Fibroblast of skin of left biceps (primary cell): ENCODE measurements at regions not wholly inside any gene's neighbourhood (a gene's known extent, or its start where the extent isn't known, plus 50 kb on each side); places are given as distances from the start of the nearest gene placed in this dataset.
"Not testable (repeated sequence)": the region's sequence is repeated elsewhere in the genome, so short reads cannot be mapped to it uniquely, and the experiment has no call there.

Experiments
- DNase-seq, 2 experiments: peaks; one replicate each; pipeline ENCODE4 v3.0.0-alpha.2; 2013; ENCODE audit warnings: low read depth in 2 of 2

DNA sequence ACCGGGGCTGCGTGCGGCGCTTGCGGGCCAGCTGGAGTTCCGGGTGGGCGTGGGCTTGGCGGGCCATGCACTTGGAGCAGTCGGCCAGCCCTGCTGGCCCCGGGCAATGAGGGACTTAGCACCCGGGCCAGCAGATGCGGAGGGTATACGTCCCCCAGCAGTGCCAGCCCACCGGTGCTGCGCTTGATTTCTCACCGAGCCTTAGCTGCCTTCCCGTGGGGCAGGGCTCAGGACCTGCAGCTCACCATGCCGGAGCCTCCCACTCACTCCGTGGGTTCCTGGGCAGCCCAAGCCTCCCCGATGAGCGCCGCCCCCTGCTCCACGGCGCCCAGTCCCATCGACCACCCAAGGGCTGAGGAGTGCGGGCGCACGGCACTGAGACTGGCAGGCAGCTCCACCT is 51.4 kb upstream of the INPP4B start:
- DNase-seq = not testable (repeated sequence)

DNA sequence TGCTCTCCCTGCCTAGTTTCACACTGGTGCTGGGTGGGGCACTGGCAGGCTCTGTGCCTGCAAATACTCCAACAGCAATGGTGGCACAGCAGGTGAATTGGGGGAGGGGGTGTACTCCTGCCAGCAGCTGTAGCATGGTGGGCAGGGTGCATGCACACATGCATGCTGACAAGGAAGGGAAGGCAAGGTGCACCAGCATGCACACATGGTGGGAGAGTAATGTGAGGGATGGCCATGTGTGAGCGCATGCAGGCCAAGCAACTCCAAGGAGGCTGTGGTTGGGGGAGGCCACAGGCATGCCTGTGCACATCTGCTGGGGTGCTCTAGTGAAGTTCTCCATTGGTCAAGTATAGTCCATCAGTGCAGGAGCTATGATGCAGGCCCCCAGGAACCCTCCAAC is 54.5 kb upstream of the INPP4B start:
- no peak for DNase-seq

DNA sequence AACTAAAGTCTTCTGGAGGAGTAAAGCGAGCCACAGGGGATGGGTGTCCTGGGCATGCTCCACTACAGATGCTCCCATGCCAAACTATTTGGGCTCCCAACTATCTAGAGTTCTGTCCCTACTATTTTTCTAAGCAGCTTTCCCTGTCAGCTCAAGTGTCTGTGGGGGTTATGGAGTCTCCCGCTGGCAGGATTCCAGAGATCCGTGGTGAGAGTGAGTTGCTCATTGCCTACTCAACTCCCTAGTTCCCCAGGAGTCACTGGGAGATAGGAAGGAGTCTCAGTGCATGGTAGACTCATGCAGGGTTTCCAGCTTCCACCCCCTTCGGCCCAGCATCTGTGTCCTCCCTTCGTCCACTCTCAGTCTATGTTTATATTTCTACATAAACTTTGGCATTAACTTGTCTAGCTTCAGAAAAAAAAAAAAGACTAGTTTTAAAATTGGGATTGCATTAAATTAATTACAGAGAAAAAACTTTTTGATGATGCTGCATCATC is 55.1 kb upstream of the INPP4B start:
- DNase-seq = no peak

DNA sequence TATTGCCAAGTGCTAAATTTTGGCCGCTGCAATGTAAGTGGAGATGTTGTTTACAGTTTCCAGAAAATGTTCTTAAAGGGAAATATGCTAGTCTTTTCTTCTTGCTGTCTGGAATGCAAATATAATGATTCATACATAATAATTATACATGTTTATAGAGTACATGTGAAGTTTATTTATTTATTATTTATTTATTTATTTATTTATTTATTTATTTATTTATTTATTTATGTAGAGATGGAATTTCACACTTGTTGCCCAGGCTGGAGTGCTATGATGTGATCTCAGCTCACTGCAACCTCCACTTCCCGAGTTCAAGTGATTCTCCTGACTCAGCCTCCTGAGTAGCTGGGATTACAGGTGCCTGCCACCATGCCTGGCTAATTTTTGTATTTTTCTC is 57.5 kb upstream of the INPP4B start:
- not testable (repeated sequence) for DNase-seq

DNA sequence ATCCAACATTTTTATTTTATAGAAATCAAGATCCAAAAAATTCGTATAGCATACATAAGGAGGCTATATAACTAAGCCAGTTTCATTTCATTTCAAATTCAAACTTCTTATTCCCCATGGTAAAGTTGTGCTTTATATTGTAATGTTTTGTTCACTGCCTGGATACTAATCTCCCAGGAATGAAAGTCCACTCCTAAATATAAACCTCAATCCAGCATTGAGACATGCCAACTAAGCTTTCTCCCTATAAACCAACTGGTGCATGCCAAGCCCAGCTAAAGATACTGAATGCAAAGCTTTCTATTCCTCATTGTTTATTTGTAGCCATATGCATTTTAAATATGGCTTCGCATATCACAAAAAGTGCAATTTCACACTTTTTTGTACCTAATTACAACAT is 63.8 kb upstream of the INPP4B start:
- no peak for DNase-seq

DNA sequence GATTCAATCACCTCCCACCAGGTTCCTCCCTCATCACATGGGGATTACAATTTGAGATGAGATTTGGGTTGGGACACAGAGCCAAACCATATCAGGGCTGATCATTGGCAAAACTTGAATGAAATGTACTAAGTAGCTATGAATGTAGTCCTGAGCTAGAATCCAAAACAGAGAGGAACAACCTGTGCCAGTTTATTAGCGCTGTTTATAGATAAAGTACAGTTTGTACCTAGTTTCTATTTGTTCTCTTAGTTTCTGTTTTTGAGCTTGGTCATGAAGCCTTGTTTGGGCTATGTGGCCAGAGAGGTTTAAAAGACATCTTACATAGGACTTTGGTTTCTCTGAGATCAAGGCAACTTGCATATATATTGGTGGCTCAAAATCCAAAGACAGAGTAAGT is 66.9 kb upstream of the INPP4B start:
- no peak for DNase-seq

DNA sequence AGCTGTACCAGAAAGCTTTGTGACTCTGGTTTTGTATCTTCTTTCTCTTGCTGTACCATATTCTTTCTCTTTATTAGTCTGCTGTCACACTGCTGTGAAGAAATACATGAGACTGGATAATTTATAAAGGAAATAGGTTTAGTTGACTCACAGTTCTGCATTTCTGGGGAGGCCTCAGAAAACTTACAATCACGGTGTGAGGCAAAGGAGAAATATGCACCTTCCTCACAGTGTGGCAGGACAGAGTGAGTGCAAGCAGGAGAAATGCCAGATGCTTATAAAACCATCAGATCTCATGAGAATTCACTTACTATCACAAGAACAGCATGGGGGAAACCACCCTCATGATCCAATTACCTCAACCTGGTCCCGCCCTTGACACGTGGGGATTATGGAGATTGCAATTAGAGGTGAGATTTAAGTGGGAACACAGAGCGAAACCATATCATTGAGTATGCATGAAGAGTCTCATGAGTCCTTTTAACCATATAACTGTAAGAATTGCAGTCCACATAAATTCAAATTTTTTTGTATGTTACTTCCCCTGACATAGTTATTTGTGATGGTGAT is 67.4 kb upstream of the INPP4B start:
- DNase-seq = no peak

DNA sequence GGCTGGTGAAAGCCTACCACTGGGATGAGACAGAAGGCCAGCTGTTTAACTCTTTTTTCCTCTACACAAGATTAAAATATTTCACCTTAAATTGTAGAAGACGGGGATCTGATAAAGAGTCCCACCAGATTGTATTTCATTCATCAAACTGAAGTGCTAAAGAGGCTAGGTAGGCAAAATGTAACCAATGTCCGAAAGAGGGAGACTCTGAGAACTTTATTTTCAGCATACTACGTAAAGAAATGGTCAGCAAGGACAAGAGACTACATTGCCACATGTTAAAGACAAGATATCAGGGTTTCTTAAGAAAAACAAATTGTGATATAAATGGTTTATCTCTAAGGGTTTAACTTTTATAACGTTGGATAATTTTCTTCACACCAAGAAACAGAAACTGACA is 71.6 kb upstream of the INPP4B start:
- no peak for DNase-seq

DNA sequence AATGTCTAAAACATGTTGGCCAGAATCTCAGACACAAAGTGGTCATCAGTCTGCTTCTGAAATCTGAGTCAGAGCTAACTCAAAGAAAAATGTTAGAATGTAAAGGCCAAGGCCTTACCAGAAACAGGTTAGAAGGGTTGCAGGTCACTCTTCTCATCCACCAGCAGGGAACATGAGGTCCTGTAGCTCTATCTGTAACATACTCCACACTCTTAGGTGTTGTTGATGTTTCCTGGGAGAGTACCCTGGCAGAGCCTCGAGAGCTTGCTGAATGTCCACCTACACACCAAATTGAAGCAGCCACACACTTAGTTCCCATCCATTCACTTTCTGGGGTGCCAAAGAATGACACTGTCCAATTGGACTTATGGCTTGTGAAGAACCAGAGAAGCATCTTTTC is 76.6 kb upstream of the INPP4B start:
- no peak for DNase-seq

DNA sequence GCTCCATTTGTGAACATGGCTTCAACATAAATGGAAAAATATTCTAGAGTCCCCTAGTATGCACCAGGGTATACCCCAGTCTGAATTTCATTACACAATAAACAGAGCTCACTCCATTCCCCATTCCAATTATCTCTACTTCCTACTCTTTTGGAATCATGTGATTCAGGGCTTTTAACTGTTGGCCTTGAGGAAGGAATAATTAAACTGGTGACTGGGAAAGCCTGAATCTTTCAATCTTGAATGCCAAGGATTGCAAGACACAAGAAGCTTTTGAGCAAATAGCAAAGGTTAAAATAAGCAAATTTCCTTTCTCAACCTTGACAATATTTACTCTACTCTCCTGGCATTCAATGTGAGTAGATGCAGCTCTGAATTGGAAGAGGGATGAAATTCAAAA is 77.5 kb upstream of the INPP4B start:
- no peak for DNase-seq

DNA sequence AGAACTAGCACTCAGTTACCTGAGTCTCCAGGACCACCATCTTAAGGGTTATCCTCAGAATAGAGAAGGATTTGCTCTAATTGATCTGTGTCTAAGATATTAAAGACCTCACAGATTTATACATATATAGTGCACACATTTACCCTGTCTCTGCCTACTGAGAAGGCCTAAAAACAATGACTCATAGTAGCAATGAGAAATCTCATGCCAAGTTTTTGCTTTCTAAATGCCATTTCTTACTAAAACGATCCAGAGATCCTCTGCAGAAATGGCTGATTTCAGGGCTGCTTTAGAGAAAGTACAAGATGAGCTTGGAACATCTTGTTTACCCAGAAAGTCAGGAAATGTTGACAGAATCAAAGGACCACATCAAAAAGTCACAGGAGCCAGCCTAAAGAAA is 79.1 kb upstream of the INPP4B start:
- DNase-seq = no peak

DNA sequence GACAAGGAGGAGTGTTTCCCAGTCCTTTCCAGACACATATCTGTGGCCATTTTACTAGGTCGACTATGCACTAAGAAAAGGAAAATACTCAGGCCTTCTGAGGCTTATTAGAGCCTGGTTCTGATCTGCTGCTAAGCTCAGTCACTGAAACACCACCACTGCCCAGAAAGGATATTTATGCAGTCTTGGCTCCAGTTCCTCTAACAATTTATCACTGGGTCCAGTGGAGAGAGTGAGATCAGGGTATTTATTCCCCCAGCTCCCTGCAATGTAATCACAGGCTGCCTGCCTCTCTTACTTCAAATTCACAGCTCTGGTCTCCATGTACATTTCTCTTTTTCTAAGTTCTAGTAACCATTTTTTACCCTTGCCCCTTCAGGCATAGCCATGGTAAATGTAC is 81.6 kb upstream of the INPP4B start:
- no peak for DNase-seq

DNA sequence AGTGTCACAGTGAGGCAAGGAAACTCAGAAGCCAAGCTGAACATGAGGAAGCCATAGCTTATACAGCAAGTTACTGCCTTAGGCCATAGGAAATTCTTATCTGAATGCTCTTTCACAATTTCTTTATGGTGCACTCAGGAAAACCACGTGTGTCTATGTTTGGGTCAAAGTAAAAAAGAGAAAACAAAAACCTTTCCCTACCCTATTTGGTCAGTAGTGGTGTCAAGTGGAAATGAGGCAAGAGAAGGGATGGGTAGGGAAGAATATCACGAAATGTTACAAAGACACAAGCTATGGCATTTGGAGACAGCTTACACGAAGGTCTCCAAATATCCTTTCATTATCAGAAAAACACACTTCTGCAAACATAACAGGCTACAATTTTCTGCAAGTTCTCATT is 83.4 kb upstream of the INPP4B start:
- DNase-seq = no peak

DNA sequence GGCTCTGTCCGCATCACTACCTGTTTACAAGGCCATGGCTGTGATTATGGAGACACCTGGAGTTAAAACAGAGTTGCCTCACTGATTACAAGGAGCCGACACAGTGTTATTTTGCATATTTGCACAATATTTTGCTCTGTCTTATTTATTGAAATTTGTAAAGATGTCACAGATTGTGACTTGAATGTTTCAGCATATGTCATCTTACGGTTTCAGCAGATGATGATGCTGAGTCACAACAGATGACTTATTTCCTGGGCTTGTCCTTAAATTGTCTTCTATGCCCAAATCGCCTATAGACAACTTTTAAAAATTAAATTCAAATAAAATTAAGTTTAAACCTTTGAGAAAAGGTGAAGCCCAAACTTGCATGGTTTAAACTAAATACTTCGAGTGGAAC is 87.1 kb upstream of the INPP4B start:
- DNase-seq = no peak

DNA sequence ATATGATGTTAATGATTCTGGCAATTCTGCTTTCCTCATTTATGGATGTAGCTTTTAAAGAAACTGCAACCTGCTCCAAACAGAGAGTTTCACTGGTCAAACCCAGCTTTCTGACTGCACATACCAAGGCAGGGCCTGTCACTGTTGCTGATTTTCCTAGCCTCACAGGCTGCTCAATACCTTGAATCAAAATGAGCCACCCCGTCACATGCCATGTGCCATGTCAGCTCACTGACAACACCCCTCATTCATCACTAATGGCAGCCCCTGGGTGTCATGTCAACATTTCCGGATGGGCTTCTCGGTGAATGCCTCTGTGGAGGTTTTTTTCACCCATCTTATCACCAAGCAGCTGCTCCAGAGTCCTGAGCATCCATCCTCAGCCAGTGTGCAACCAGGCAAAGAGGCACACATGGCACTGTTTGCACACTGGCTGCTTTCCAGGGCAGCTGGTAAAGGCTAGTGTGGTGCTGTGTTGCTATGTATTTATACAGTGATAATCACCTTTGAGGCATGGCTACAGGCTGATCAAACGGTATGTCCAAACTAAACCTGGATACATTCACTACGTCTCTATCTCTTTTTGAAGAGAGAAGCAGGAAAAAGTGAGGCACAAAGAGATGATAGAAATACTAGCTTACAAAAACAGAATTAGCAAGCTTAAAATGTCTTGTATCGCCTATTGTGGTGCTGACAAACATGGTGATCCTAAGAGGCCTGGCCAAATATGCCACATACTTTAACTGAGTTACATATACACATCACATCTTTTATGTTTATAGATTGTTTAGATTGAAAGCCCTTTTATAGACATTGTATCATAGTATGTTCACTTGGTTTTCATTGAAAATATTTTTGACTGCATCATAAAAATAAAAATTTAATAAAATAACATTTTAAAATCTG is 94.6 kb upstream of the INPP4B start:
- no peak for DNase-seq

DNA sequence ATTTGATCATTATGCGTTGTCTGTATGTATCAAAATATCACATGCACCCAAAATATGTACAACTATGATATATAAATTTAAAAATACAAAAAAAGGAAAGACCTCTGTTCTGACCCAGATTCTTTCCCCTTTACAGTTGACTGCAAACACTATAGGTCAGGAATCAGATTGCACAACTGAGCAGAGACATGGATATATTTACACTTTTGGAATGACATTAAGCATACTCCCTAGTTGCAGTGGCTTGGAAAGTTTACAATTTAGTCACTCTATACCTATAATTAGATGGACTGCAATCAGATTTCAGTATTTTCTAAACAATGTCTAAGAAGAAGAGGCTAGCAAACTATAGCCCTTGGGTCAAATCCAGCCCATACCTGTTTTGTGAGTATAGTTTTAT is 98.5 kb upstream of the INPP4B start:
- DNase-seq = no peak

DNA sequence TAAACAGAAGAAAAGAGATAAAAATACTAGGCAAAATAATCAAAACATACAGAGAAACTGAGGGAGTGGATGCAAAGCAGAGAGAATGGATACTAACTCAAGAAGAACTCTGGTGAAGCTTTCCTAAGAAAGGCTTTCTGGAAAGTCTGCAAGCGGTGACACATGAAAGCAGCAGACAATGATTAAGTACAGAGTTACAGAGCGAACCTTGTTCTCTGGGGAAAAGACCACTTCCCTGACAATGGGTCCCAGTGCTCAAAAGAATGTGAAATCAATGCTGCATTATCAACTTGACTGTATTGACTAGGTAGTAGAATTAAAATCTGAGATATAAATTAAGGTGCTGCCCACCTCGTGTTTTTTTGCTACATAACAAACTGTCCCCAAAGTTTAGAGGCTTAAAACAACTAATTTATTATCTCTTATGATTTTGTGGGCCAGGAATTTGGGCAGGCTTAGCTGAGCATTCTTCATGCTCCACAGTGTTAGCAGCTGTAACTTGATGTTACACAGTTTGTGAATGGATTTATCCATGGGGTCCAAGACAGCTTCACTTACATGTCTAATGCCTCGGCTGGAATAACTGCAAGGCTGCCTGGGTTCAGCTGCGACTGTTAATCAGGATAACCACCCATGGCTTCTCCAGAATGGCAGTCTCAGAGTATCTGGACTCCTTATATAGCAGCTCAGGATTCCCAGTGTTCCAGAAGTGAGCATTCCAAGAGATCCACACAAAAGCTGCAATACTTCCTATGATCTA is 106.9 kb upstream of the INPP4B start:
- DNase-seq = no peak

DNA sequence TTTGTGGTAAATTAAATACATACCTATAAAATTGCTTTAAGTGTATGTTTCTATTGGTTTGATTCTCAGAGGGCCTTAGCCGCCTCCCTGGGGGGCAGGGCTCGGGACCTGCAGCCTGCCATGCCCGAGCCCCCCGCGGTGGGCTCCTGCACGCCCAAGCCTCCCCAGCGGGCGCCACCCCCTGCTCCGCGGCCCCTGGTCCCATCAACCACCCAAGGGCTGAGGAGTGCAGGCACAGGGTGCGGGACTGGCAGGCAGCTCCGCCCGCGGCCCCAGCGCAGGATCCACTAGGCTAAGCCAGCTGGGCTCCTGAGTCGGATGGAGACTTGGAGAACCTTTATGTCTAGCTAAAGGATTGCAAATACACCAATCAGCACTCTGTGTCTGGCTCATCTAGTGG is 108.3 kb upstream of the INPP4B start:
- no peak for DNase-seq

DNA sequence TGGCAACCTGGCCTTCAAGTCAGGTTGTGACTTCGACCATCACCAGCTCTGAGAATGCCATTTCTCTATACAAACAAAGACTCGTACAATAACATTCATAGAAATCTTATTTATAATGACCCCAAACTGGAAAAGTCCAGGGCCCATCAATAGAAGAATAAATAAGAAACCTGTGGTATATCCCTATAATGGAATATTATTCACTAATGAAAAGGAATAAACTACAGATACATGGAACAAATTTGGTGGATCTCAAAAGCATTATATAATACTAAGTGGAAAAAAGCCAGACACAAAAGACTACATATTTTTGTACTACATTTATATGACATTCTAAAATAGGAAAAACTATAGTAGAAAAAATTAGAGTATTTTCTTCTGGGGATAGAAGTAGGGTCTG is 109.4 kb upstream of the INPP4B start:
- DNase-seq = no peak

DNA sequence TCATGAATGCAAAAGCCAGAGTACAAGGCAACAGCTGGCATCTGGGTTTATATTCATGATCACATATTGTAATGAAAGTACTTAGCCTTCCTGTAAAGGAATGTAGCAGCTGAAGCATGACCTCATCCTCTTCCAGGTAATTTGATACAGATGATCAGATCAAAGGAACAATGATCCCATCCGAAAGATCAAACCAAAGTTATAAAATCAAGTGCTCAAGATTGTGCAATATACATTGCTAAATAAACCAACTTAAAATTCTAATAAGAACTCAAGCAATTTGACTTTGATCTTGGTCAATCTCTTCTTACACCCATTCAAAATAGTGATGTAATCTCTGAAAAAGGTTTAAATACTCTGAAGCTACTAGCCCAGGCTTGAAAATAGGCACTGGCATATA is 113.1 kb upstream of the INPP4B start:
- no peak for DNase-seq

DNA sequence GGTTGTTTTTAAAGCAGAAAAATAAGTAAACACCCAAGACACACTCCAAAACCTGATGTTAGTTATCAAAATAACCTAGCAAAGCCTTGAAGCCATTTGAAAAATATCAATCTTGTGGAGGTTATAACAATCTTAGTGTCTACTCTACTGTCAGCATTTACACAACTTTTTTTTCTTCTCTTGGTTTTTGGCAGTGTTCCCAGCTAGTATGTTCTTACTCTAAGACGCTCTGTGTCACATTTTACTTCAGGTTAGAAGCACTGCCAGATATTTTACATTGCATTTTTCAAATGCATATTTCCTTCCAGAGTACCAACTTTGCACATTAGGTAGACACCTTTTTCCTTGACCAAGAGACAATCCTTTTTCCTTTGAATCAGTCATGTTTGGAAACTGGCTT is 114.0 kb upstream of the INPP4B start:
- no peak for DNase-seq

DNA sequence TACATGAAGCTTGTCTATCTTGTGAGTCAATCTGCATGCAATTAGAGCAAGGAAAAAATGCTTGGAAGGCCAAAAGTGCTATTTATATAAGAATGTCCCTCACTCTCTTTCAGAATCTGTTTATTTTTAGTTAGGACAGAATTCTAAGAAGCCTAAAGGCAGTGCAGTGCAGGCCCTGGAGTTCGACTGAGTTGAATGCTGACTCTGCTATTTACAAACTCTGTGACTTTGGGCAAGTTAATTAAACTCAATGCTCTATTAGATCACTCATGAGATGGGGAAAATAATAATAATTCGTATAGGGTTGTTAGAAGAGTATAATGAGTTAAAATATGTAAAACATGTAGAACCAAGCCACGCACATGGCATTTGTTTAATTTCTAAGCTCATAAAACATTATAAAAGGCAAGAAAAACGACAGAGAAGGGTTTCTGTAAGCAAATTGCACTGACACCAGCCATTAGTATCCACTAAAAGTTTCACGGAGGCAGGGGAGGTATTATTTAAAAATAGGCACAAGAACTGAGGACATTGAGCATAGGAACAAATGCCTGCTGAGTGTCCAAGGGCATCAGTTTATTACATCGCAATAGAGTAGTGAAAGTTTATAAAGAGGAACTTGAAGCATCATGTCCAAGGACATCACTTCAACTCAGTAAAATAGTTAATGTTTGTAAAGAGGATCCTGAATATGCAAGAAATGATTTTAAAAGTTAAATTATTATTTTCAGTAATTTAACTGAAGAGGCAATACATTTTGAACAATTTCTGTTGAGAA is 115.0 kb upstream of the INPP4B start:
- no peak for DNase-seq
